Activated T-helper 1 cell treated with anti-CD3 and anti-CD28 coated beads, Interleukin-2, amount 50 U/mL, for 16 hours (primary cell): ENCODE measurements at regions not wholly inside any gene's neighbourhood (a gene's known extent, or its start where the extent isn't known, plus 50 kb on each side); places are given as distances from the start of the nearest gene placed in this dataset.

Experiments
- DNase-seq, 2 donors: peaks; one replicate each; pipeline ENCODE4 v3.0.0-alpha.2; 2020; ENCODE audit warnings: low read depth in 1 of 2, low spot score in 1 of 2

DNA sequence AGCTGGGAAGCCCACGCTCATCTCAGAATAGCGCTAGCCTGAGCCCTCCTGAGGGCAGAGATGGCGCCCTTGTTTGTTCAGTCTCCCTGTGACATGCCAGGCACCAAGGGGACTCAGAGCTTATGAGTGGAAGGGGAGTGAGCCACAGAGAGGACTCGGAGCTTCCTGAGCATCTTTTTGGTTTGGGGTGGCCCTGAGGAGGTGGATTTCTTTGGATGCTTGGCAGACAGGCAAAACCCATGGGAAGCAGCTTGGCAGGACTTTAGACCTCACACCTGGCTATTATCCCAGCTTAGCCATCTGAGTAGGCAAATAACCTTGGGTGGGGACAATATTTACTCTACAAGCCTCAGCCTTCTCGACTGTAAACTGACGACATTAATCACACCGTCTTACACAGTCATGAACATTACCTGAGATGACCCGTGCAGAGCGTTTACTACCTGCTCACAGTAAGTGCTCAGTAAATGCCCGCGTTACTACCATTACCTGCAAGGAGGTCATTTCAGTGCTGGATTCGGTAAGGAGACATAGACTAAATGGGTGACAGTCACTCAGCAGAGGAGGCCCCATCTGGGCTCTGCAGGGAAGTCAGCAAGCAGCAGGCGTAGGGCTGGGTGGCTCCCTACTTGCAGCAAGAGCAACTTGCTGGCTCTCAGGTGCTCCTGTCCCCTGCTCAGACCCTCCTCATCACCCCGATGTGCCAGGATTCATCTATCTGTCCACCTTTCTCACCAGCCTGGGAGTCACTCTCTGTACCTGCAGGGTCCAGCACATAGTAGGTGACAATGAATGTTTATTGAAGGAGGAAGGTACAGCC is 54.9 kb downstream of the KLHDC7A start:
- no peak for DNase-seq

DNA sequence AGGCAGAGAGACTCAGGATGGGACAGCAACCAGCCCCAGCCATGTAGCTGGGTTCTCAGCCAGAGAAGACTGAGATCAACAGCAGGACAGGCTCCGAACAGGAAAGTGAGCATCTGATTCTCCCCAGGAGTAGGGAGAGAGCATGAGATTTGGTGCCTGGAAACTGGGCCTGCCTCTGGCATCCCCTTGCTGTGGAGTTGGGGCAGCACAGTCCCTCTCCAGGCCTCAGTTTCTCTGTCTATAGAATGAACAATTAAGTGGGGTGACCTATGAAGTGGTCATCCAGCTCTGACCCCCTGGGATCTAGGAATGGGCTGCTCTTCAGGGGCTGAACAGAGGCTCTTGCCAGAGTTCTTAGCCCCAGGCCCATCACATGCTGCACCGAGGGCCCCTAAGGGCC is 55.6 kb downstream of the KLHDC7A start:
- no peak for DNase-seq

DNA sequence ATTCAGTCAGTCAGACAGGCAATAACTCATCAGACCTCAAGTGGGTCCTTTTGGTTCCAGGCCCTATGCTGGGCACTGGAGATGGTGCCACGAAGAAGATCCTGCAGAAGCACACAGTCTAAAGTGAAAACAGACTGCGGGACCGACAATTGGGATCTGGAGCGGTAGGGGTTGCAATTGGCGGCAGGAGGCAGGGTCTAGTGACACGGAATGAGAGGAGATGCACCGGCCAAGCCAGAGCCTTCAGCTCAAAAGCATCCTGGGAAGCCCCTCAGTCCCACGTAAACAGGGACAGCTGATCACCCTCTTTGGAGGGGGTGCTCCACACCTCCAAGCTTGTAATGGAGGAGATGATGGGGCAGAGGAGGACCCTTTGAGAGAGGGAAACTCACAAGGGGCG is 56.2 kb downstream of the KLHDC7A start:
- DNase-seq: no peak

DNA sequence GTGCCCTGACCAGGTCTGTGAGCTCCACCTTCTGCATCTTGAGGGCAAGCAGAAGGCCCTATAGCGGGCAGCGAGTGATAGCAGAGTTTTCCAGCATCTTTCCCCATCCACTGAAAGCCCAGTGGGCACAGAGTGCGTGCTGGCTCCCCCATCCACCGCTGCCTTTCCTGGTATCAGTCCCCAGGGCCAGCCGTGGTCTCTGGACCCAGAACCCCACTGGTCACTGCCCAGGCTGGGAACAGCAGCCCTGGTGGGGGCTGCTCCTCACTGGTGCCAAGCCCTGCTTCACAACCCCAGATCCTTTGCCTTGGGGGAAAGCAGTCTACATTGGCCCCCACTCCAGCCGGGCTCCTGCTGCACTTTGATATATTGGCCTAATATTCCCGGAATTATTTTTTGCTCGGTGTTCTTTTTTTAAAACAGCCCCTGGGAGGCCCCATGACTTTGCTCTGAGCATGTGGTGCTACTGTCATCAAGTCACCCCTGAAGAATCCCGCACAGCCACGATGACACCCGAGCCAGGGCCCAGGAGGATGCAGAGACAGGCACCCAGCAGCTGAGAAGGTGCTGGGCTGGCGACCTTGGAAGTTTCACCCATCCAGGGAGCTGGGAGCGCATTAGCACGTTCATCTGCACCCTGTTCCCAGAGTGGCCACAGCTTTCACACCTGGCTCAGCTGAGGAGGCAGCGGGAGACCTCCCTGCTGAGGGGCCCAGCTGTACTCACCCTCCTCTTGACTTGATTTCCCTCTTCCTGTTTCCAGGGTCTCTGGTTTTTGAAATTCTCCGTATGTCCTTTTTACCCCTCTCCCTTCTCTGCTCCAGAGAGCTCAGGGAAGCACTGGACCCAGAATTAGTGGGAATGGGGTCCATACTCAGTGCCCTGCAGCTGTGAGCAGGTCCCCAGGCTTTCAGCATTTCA is 56.9 kb downstream of the KLHDC7A start:
- no peak for DNase-seq

DNA sequence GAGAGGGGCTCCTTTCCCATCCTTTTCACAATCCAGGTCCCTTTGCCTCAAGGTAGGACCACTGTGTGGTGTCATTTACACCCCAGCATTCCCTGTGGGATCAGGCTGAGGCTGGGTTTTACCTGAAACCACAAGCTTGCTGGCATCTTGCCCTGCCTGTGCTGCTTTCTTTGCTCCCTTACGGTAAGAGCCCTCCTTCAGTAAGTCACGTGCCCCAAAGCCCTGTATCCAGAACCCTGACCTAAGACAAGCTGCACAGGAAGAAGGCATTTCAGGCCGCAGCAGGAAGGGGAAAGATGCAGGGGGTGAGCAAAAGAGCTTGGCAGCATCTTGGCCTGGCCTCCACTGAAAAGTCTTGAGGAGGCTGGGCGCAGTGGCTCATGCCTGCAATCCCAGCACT is 58.4 kb downstream of the KLHDC7A start:
- DNase-seq: no peak

DNA sequence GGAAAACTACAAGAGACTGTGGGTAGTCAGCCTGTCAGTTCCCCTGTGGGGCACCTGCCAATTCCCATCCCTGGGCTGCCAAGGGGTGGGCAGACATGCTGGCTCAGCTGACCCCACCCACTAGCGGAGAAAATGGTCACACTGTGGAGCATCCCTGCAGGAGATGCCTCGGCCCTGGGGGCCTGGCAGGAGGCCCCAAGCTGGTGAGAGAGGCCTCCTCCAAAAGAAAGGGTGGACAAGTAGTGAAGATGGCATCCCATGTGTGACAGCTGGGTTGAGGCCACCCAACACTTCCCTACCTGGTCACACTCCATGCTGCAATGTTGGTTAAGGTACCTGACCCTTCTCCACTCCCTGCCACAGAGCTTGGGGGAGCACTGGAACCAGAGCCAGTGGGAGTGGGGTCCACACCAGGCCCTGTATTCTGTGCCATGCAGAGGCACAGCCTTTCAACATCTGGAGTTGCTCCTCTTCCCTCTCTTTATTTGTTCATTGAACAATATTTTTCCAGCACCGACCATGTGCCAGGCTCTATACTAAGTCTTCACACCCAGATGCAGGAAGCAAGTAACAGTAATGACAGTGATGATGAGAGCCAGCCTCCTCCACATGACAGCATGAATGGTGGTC is 59.5 kb downstream of the KLHDC7A start:
- DNase-seq: no peak

DNA sequence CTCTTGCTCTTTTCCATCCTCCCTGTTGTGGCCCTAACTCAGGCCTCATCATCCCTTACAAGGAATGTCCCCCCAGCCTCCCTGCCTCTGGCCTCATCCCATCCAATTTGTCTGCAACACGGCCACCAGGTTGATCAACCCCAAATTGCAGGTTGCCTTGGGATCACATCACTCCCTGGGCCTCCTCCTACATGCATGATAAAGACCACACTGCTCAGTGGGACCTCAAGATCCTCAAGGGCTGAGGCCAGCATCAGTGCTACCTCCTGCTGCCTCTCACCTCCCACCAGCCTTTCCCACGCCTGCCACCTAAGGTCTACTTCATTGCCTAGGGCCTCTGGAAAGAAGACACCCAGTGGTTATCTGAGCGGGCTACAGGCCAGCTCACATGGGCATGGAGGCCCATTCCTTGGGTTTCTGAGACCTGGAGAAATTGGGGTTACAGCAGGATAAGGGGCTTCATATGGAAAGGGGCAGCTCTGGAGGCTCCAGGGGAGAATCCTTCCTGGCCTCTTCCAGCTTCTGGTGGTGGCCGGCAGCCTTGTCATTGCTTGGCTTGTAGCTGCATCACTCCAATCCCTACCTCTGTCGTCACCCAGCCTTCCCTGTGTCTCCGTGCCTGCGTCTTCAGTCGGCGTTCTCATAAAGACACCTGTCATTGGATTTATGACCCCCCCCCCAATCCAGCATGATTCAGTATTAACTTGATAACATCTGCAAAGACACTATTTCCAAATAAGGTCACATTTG is 60.5 kb downstream of the KLHDC7A start:
- DNase-seq: no peak

DNA sequence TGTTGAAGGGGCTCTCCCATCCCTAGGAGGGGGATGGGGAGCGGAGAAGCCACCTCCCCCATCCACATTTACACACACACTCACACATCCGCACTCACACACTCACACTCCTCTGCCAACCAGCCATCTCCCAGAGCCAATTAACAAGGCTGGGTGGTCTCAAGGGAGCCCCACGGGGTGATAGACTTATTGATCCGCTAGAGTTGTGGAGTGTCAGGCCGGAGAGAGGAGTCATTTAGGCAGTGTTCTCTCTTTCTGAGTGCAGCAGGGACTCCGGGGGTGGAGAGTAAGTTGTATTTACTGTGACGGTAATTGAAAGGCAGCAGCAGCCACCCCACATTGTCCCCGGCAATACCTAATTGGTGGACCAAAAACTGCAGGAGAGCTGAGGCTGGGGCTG is 61.6 kb downstream of the KLHDC7A start:
- no peak for DNase-seq

DNA sequence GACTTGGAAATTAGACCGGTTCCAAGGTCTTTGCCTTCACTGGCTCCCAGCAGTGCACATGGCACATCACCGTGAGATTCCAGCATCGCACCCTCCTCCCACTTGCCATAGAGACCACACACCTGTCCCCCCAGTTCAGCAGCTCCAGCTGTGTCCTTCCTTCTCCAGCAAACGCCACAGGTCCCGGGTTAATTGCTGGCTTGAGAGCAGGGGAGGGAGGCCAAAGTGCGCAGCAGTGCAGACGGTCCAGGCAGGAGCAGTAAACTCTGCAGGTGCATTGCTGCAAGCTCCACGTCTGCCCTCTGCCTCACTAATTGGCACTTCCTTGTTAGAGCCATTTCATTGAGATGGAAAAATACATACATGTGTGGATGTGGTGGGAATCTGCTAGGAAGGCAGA is 65.3 kb downstream of the KLHDC7A start:
- DNase-seq: no peak

DNA sequence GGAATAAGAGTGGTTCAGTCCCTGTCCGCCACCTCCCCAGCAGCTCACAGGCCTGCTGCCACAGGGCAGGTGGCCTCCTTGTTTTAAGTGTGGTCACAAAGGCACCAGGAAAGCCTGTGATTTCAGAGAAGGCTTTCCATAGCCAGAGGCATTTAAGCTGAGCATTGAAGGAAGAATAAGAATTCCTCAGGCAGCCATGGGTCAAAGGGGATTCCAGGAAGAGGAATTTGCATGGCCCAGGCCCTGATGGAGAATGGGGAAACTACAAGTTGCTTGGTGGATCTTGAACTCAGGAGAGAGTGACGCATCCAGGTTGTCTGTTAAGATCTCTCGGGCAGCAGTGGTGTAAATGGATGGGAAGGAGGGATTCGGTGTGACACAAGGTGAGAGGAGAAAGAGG is 66.7 kb downstream of the KLHDC7A start:
- no peak for DNase-seq

DNA sequence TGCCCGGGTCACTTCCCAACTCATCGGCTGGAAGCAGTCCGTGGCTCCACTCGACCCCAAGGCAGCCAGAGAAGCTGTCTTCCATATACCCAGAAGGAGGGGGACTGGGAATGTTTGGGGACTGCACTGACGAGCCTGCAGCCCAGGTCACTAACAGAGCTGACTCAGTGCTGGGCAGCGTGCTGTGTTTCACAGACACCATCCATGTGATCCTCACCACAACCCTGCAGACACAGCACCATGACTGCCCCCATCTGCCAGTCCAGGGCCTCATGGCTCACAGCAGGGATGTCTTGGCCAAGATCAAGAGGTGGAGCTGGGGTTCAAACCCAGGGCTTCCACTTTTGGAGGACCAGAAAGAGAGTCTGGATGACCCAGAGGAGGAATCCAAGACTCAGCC is 67.9 kb downstream of the KLHDC7A start:
- no peak for DNase-seq

DNA sequence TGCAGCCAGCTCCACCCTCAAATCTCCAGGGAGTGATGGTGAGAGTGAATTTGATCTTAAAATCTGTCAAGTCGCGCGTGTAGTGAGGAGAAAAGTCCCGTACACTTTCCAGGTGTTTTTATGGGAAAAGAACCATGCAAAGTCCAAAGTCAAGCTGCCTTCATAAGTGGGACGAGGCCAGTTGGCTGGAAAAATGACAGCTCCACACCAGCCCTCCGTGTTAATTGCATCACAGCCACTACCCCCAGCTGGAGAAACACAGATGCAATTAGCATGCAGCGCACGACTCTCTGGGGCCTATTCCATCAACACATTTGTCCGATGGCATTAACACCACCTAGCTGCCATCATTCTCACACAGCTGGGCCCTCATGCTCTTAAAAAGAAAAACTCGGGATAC is 68.4 kb downstream of the KLHDC7A start:
- DNase-seq: no peak

DNA sequence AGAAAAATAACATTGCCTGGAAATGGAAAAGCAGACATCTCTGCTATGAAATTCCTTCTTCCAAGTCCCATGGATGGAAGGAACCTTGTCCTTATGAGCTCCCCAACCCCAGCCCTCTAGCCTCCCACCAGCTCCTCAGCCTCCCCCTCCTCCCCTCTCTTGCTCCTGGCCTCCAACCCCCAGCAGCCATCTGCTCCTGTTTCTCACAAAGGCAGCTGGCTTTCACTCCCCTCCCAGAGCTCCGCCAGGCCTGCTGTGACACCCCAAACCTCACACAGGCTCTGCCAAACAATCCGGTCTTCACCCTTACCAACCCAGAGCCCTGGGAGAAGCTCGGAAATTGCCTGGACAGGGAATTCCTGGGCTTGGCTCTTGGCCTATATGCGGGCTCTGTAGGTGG is 69.2 kb downstream of the KLHDC7A start:
- no peak for DNase-seq

DNA sequence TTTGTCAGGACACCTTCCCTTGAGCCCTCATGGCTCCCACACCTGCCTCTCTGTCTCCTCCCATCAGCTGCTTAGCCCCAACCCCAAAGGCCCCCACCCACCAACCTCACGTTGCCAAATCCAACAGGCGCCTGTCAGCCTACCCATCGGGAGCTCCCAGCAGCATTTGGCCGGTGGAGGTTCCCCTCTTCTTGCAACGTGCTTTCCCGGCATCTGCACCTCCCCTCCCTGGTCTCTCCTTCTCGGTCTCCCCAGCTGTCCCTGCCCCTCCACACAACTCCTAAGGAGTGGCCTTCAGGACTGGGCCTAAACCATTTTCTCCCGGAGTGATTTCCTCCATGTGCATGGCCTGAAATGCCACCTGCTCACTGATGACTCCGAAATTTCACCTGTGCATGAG is 71.9 kb downstream of the KLHDC7A start:
- no peak for DNase-seq

DNA sequence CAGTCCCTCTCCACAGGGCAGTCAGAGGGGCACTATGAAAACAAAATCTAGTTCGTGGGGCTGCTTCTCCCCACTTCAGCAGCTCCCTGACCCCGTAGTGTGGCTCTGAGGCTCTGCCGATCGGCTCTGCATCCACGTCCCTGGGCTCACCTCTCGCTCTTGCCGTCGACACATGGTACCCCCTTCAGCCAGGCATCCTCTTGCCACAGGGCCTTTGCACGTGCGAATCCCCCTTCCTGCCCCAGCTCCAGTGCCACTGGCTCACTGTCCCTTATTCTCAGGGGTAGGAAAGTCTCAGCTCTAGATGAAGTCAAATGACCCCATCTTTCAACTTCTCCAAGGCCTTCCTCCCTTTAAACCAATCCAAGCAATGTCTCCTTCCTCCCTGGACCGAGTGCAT is 72.7 kb downstream of the KLHDC7A start:
- no peak for DNase-seq

DNA sequence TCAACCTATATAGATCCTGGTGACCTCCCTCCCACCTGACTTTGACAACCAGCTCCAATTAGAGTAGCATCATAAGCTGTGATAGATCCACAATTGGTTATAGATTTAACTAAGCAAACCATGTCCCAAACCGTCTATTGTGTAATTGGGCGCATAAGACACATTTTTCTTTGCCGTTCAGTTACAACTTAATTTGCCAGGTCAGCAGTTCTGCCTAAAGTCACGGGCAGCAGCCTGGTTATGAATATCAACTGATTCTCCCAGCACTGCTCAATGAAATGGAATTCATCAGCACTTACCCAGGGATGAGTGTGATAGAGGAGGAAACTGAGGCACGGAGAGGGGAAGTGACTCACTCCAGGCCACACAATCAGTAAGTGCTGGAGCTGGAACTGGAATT is 73.4 kb downstream of the KLHDC7A start:
- DNase-seq: no peak

DNA sequence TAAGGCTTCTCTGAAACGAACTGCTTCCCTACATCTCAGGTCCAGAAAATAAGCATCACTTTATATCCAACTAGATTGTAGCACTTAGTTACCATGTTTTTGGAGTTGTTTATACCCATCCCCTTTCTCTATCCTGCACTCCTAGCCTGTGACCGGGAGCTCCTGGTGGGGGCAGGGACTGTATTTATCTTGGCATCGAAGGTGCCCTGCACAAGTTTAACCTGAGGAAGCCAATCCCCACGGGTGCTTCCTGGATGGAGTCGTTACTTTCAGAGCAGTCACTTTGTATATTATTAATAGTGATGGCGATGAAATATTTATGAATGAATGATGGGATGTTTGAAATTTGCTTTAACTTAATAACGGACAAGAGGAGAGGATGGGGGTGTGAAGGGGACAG is 73.9 kb downstream of the KLHDC7A start:
- no peak for DNase-seq

DNA sequence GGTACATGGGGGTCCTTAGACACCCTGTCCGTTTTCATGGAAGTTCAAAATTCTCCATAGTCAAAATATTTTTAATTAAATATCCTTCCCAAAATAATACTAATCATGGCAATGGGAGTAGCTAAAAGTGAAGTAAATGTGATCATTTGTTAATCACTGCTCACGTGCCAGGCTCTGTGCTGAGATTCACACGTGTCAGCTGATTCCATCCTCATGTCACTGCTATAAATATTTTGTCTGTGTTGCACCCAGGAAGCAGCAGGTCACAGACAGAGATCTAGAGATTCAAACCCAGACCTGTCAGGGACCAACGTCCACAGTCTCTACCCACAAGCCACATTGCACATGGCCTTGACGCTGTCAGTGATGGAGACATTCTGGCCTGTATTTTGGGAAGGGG is 74.3 kb downstream of the KLHDC7A start:
- DNase-seq: no peak

DNA sequence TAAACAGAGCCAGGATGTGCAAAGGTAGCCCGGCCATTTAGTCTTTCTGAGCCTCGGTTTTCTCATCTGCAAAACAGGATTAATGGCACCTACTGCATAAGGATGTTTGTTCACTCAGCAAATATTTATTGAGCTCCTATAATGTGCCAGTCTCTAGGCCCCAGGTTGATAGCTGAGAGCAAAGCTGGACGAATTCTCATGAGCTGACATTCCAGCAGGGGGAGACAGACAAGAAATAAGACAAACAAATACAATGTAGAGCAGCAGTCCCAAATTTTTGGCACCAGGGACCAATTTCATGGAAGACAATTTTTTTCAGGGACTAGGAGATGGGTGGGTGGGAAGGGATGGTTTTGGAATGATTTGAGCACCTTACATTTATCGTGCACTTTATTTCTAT is 74.3 kb upstream of the PAX7 start:
- no peak for DNase-seq

DNA sequence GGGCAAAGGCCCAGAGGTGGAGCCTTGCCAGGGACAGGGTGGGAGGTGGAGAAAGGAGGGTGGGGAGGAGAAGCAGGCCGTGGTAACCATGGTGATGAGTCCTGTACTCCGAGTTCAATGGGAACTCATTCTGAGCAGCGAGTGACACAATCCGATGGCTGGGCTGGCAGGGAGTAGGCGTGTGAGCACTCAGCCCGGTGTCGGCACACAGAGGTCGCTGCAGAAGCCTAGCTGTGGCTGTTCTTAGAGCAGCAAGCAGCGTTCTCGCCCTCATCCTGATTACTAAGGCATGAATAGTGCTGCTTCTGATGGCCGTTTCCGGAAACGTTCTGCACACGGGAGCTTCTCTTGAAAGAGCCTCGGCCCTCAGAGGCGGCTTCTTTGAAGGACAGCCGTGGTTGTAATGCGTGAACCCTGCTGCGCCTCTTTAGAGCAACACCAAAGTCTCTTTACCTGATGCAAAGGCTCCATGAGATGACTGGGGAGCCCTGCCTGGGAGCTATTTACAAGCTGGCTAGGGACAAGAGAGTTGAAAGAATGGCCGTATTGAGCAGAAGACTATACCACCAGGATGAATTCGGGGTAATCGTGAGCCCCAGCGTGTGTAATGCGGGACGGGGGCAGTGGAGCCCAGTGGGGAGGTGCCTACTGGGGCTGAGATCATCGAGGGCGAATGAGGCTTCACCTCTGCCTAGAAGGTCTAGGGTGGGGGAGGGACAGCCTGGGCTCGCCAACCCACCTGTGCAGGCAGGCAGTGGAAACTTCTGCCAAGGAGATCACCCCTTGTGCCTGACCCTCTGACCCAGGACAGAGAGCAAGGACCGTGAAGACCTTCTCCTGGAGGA is 72.8 kb upstream of the PAX7 start:
- DNase-seq: peak in 1 of 2 donors; percentile 2
